Stimulated activated CD4-positive, alpha-beta T cell treated with anti-CD3 and anti-CD28 coated beads, TNF-alpha, amount 100 ng/mL, for 1 hour (primary cell): ENCODE measurements at regions not wholly inside any gene's neighbourhood (a gene's known extent, or its start where the extent isn't known, plus 50 kb on each side); places are given as distances from the start of the nearest gene placed in this dataset.
"Not testable (repeated sequence)": the region's sequence is repeated elsewhere in the genome, so short reads cannot be mapped to it uniquely, and the experiment has no call there.

Experiments used
- DNase-seq, 3 donors: peaks; one replicate each; pipeline ENCODE4 v3.0.0-alpha.2; 2020; ENCODE audit warnings: low read depth in 3 of 3, low spot score in 1 of 3

DNA sequence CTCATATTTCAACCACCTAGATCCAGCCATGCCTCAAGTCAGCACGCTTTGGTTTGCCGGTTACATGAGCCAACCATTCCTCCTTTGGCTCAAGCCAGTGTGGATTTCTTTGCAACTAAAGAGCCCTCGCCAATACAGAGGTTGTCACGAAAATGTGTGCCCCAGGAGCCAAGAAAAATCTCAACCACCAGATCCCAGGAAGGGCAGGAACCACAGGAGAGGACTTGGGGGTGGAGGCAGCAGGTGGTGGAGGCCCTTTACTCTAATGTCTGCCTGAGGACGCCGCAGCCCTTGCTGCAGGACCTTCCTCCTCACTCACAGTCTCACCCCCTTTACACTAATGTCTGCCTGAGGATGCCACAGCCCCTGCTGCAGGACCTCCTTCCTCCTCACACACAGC, 144.8 kb upstream of the PHACTR3 start:
- no peak for DNase-seq

DNA sequence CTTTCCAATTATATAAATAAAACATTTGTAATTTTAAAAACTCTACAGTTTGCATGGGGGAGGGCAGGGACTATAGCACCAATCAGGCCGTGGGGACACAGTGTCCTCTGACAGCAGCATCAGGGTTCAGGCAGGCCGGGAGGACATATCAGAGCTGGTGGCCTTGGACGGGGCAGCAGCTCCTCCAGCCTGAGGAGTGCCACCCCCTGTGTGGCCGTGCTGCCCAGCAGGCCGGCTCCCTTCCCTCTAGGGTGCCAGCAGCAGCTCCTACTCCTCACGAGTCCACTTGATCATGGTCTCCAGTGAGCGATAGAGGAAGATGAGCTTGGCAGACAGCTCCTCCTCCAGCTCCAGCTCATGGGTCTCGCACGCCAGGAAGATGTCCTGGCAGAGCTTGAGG, 144.0 kb upstream of the PHACTR3 start:
- no peak for DNase-seq

DNA sequence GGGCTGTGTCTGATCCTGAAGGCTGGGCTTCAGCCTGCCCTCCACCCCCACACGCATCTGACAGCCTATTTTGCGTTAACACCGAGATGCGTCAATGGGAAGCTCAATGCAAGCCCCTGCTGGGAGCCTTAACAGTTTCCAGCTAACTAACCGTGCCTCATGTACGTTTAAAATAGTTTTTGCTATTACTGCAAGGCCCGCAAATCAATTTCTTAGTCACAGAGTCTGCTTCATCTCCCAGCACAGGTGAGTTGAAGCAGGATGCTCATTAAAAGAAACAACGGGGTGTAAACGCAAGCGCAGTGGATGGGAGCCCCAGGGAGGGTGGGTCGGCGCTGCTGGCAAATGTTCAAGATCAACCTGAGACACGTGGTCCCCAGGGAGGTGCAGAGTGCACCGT, 142.8 kb upstream of the PHACTR3 start:
- no peak for DNase-seq

DNA sequence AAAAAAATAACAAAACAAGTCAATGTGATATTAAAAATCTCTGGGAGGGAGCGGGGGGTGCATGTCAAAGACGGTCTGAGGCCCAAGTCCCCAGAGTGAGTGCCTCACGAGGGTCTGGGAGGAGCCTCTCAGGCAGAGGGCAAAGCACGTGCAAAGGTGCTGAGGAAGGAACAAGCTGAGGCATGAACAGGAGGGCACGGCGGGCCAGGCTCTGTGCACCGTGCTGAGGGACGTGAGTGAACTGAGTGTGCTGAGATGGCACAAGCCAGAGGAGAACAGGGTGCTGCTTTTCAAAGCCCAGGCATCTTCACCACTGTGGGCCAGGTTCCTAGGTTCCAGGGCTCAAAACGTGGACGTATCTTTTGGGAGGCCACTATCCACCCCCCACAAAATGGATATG, 142.1 kb upstream of the PHACTR3 start:
- no peak for DNase-seq

DNA sequence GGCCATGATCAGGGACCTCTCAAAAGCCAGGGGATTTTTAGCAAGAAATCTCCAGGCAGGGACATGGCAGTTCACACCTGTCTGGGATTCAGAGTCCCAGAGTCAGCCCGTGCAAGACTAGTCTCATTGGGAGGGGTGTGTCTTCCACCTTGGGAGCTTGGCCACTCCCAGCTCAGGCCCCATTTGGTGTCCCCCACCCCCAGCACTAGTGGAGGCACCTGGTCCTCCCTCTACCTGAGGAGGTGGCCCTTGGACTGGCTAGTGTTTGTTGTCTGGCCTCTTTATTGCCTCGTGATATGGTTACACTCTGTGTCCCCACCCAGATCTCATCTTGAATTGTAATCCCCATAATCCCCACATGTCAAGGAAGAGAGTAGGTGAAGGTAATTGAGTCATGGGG, 140.8 kb upstream of the PHACTR3 start:
- DNase-seq: no peak

DNA sequence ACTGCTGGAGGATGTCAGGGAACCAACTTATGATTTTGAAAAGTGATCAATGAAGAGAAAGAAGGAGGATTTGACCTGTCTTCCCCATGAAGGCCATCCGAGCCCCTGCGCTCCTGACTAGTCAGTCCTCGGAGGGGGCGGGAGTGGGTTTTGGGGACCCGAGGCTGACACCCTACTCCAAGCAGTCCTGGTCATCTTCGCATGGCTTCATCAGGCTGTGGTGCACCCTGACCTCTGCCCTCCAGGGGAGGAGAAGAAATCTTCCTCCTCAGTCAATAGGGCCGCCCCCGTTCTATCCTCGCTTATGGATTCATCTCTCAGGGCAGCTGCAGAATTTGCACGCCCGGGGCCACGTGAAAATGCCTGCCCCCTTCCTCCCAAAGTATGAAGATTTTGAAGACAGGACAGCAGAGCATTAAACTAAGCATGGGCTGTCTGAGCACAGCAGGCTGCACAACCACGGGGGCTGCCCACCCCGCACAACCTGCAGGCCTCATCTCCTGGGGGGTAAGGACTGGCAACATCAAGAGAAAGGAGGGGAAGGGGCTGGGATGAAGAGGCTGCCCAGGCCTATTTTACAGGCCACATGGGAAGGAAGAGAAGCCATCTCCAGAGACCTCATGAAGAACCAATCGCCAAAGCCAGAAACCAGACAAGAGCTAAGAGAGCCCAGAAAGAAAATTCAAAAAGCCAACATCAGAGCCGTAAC, 138.1 kb upstream of the PHACTR3 start:
- DNase-seq: no peak

DNA sequence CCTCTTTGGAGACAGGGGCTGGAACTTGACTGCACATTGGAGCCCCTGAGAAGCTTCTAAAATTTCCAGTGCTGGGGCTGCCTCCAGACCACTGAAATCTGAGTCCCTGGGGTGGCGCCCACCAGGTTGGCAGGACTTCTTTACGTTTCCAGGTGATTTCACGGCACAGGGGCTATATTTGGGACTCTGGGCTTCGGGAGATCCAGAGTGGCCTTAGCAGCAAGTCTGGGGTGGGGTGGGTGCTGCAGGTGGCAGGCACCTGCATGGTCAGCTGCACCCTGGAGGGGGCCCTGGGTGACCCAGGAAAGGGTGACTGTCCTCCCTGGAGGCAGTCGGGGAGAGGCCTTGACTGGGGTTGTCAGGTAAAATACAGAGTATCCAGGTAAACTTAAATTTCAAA, 135.5 kb upstream of the PHACTR3 start:
- no peak for DNase-seq

DNA sequence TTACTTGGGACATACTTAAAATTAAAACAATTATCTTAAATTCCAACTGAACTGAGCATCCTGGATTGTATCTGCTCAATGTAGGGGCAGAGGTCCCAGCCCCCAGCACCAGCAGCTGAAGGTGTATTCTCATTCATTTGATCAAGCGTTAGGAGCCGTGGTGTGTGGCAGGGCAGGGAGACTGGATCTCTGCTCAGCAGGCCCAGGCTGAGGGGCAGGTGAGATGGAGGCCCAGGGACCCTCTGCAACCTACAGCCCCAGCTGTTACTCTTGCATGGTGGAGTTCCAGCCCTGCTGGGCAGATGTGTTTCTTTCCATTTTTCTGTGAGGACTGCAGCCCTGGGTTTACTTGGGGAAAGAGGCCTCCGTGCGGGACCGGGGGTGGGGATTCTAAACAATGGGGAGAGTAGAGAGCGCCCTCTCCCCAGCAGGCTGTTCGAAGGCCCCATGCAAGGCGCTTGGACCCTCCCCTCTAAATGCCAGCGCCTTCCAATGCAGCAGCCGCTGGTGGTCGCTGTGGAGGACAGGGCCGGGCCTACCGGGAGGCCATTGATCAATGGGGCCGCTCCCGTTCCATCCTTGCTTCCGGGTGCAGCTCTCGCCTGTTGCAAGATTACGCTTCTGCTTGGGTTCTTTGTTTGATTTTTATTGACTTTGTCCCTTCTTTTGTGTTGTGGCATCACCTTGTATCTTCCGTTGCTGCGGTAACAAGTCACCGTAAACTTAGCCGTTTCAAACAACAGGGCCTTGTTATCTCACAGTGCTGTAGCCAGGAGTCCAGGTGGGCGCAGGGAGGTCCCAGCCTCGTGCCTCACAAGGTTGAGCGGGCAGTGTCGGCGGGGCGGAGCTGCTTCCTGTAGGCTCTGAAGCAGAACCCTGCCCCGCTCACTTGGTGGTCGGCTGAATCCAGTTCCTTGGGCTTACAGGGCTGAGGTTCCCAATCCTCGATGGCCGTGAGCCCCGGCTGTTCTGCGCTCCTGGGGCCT, 134.8 kb upstream of the PHACTR3 start:
- no peak for DNase-seq

DNA sequence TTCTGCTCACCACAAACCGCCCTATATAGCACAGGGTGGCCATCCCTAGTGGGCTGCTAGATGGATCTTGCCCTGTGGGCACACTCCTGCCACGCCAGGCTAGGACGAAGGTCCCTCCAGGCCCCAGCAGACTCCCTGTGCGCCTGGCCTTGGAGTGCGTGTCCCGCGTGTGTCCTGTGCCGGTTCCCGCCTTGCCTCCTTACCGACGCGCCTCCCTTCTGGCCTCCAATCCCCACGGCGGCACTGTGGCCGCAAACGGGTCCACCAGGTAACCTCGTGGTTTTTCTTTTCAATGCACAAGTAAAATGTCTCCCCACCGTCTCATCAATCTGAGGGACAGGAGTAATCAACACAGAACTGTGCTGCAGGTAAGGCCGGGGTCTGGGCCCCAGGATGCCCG, 133.8 kb upstream of the PHACTR3 start:
- DNase-seq: no peak

DNA sequence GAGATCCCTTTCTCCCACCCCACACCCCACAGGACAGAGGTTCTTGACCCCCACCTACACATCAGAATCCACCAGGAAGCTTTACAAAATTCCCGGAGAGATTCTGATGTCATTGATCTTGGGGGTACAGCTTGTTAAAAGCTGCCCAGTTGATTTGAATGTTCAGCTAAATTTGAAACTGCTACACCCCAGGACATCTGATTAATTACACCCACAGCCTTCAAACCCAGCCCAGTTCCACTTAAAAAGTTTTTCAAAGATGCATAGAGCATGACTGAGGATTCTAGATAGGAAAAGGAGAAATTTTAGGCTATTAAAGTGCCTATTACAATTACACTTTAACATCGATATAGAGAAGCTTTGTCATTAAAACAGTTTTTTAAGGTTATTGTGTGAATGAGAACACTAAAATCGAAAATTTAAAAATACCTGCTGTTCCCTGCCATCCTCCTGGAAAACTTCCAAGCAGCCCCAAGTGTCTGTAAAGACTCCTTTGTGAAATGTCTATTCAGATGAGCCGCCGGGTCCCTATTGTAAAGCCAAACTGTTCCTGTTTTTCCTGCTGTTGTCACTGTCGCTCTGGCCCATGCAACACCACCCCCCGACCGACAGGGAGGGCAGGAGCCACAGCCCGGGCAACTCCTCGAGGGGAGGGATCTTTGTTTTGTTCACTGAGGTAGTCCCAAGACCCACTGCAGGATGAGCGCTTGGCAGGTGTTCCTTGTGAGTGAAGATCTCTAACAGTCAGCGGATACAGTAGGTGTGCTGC, 132.5 kb upstream of the PHACTR3 start:
- no peak for DNase-seq

DNA sequence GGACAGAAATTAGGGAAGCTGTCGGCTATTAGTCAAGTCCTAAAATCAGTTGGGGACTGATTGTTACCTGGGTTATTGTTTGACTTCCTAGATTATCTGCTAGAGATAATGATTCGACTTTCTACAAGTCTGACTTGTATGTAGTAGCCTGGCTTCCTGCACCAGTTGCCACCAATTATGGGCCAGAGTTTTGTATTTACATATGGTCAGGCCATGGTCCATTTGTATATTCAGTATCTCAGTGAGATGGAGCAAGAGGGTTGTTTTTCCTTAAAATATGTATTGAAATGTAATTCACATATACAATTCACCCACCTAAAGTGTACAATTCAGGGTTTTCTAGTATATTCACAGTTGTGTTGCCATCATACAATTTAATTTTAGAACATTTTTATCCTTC, 130.6 kb upstream of the PHACTR3 start:
- DNase-seq: no peak

- no peak for DNase-seq
Measured at GRCh38 chr20:59481067-59481466, 123.3 kb upstream of the PHACTR3 start.

DNA sequence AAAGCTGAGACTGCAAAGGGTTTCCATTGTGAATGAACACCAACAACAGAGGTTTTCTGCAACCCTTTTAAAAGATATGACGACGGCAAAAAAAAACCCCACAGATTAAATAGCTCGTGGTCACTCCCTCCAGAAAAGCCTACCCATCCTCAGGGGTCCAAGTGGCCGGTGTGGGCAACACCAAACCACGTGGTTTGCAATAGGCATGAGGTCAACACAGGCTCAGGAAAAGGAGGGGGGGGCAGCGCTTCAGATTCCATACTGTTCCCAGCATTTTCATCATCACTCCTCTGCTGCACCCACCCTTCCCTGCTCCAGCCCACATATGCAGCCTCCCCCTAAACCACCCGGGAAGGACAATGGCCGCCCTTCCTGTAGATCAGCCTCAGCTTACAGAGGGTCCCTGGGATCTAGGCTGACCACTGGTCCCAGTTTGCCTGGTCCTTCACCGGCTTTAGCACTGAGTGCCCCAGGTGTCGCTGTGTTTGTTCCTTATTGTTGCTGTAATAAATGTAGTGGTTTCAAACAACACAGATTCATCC, 122.8 kb upstream of the PHACTR3 start:
- DNase-seq: no peak

DNA sequence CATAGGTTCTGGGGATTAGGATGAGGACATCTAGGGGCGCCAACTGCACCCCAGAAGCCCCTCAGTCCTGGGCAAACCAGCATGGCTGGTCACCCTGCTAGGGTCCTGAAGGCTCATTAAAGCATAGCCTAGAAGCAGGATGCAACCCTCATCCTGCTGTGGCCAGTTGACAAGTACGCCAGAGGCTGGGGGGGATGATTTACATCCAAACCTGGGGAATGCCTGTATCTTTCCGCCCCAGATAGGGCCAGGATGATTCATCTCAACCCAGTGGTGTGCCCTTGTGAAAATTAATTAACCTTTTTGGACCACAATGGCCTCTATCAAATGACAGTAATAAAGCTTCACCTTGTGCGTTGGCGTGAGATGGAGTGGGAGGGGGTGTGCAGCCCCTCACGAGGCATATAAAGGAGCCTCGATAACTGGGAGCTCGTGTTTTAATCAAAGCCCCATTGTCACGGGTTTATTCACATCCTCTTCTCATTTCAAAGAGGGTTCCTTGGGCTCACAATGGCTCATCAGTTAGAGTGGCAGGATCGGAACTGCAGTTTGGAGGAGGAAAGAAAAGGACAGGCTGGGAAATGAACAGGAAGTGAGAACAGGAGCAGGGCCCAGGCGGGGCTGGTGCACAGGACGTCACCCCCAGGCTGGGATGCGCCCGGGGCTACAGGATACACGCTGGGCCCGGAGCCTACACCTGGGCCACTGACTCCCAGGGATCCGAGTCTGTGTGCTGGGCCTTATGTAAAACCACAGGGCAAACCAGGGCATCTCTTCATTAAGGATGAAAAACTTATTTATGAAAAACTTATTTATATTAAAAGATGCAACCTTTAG, 121.8 kb upstream of the PHACTR3 start:
- no peak for DNase-seq

DNA sequence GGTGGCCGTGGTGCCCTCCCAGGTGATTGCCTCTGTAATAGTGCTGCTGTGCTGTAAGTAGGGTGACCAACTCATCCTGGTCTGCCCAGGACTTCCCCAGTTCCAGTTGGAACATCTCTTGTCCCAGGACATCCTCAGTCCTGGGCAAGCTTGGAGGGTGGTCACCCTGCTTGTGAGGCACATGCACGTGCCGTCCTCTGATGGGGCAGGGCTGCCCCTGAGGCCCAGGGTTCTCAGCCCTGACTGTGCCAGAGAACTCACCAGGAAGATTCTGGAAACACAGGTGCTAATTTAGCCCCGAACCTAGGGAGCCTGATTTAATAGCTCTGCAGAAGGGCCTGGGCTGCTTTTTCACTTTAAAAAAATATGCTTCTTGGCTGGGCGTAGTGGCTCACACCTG, 120.9 kb upstream of the PHACTR3 start:
- DNase-seq: no peak

DNA sequence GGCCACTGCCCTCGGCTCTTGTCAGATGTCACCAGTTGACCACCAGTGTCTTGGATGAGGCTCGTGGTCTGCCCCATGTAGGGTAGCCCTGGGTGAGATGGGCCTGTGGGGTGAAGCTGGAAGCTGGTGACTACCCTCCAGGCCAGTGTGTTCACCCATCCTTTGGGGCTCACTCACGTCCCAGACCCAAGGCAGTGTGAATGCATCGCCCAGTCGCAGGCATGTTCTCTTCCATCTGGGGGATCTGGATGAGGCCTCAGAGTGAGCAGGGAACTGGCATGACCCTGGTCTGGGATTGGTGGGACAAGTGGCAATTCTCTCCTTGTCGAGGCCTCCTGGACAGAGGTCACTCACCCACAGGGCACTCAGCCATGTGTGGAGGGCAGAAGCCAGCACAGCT, 120.1 kb upstream of the PHACTR3 start:
- no peak for DNase-seq

DNA sequence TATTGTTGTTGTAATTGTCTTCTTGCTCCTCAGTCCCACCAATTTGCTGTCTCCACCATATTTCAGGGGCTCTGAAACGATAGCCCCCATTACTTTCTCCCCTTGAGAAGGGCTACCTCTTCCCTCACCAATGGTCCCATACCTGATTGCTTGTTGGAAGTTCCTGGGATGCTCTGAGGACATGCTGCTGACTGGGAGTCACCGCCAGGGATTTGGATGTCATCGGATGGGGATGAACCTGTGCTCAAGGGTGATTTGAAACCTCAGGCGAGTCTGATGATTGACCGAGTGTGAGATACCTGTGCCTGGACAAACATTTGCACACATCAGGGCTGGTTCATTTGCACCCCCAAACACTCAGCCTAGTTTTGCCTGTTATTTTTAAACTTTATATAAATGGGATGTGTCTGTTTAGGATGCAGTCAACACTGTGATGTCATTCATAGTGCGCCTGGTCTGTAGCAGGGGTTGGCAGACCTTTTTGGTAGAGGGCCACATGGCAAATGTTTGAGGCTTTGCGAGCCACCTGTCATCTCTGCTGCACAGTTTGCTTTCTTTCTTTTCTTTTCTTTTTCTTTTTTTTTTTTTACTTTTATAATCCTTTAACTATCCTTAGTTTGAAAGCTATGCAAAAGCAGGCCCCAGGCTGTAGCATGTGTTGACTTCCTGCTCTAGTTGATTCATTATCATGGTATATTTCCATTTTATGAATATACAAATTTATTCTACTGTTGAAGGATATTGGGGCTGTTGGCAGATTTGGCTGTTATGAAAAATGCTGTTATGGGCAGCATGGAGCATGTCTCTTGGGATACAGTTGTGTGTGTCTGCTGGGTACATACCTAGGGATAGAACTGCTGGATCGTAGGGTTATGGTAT, 118.5 kb upstream of the PHACTR3 start:
- no peak for DNase-seq

DNA sequence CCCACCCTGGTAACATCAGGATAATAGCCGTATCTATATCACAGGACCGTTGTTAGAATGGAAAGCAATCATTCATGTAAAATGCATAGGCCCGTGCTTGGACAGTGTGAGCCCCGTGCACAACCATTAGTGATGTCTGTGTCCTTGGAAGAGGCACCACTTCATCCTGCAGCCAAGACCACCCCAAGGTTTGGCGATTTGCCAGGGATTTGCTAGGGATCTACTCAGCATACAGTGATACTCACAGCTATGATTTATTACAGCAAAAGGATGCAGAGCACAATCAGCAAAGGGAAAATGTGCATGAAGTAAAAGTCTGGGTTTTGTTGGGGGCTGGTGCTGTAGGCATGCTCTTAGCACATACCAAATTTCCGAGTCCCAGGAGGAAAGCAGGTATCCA, 115.9 kb upstream of the PHACTR3 start:
- DNase-seq: not testable (repeated sequence)

- DNase-seq: not testable (repeated sequence)
Measured at GRCh38 chr20:59490196-59491004, 113.9 kb upstream of the PHACTR3 start.
